Smooth muscle cell (in vitro differentiated cells): ENCODE measurements at regions not wholly inside any gene's neighbourhood (a gene's known extent, or its start where the extent isn't known, plus 50 kb on each side); places are given as distances from the start of the nearest gene placed in this dataset.

ENCODE experiments used
- DNase-seq: peaks from one replicate; lab custom pipeline; 2025; ENCODE audit not compliant: unreplicated experiment; lab: John Stamatoyannopoulos, UW
- H2AFZ ChIP-seq: fragments of 200-600 bp; sonication (generic); 2 replicates; pipeline ENCODE4 v1.6.0; 2016; ENCODE audit warnings: antibody characterized with exemption, low read depth, mild to moderate bottlenecking
- H3F3A ChIP-seq: fragments of 200-600 bp; sonication (generic); 2 replicates; pipeline ENCODE4 v1.6.0; 2017; ENCODE audit warnings: antibody characterized with exemption, low read depth
- H3K27ac ChIP-seq: fragments of 200-600 bp; sonication (generic); 2 replicates; pipeline ENCODE4 v1.5.1; 2016; ENCODE audit warnings: low read depth, mild to moderate bottlenecking
- H3K27me3 ChIP-seq: fragments of 200-600 bp; sonication (generic); 2 replicates; pipeline ENCODE4 v1.6.1; 2016; ENCODE audit warnings: low read depth, mild to moderate bottlenecking
- H3K36me3 ChIP-seq: fragments of 200-600 bp; sonication (generic); 2 replicates; pipeline ENCODE4 v1.5.1; 2016; ENCODE audit warnings: low read depth
- H3K4me1 ChIP-seq: fragments of 200-600 bp; sonication (generic); 2 replicates; pipeline ENCODE4 v1.5.1; 2016; ENCODE audit warnings: low read depth
- H3K4me2 ChIP-seq: fragments of 200-600 bp; sonication (generic); 2 replicates; pipeline ENCODE4 v1.6.0; 2016; ENCODE audit warnings: mild to moderate bottlenecking
- H3K4me3 ChIP-seq: fragments of 200-600 bp; sonication (generic); 2 replicates; pipeline ENCODE4 v1.5.1; 2016; ENCODE audit warnings: mild to moderate bottlenecking
- H3K79me2 ChIP-seq: fragments of 200-600 bp; sonication (generic); 2 replicates; pipeline ENCODE4 v1.6.0; 2016; ENCODE audit warnings: low read depth, mild to moderate bottlenecking
- H3K9ac ChIP-seq: fragments of 200-600 bp; sonication (generic); 2 replicates; pipeline ENCODE4 v1.6.0; 2016; ENCODE audit warnings: low read depth
- H3K9me3 ChIP-seq: fragments of 200-600 bp; sonication (generic); replicated peaks from 2 replicates; pipeline ENCODE4 v1.5.1; 2016; ENCODE audit warnings: low read depth
- H4K20me1 ChIP-seq: fragments of 200-600 bp; sonication (generic); 2 replicates; pipeline ENCODE4 v1.6.0; 2016; ENCODE audit warnings: low read depth
- WGBS: methylation state at CpG from one replicate; pipeline ENCODE4 v1.1.7; 2016; ENCODE audit warnings: low lambda C conversion rate; 5-methylcytosine and 5-hydroxymethylcytosine counted together
- TF ChIP-seq, protein P1 (sequence below): fragments of 200-600 bp; sonication (generic); IDR thresholded peaks from 2 replicates; pipeline ENCODE4 v1.5.1; 2017; ENCODE audit warnings: borderline replicate concordance, mild to moderate bottlenecking, antibody characterized with exemption; ENCODE audit not compliant: insufficient read depth, poor library complexity, severe bottlenecking

- Histone ChIP-seq H3F3A (no peaks in the 10 kb centered on the region), H3K9me3 (no peaks in the 10 kb centered on the region), H3K27ac (no peak overlapping the region), H3K9ac (no peak overlapping the region), H3K36me3 (no peaks in the 10 kb centered on the region), H4K20me1 (no peaks in the 10 kb centered on the region), H3K4me1 (no peaks in the 10 kb centered on the region), H3K4me2 (no peak overlapping the region), H3K79me2 (no peaks in the 10 kb centered on the region), H3K27me3 (no peaks in the 10 kb centered on the region), H2AFZ (no peak overlapping the region), H3K4me3 (no peak overlapping the region)
- TF ChIP-seq, protein P1, sequence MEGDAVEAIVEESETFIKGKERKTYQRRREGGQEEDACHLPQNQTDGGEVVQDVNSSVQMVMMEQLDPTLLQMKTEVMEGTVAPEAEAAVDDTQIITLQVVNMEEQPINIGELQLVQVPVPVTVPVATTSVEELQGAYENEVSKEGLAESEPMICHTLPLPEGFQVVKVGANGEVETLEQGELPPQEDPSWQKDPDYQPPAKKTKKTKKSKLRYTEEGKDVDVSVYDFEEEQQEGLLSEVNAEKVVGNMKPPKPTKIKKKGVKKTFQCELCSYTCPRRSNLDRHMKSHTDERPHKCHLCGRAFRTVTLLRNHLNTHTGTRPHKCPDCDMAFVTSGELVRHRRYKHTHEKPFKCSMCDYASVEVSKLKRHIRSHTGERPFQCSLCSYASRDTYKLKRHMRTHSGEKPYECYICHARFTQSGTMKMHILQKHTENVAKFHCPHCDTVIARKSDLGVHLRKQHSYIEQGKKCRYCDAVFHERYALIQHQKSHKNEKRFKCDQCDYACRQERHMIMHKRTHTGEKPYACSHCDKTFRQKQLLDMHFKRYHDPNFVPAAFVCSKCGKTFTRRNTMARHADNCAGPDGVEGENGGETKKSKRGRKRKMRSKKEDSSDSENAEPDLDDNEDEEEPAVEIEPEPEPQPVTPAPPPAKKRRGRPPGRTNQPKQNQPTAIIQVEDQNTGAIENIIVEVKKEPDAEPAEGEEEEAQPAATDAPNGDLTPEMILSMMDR, result no peak
- 100% methylated on average over 1 of the region's 1 CpG for WGBS
- DNase-seq, result no peak
Measured at GRCh38 chr3:30188713-30189112, 417.7 kb upstream of the TGFBR2 start.

DNA sequence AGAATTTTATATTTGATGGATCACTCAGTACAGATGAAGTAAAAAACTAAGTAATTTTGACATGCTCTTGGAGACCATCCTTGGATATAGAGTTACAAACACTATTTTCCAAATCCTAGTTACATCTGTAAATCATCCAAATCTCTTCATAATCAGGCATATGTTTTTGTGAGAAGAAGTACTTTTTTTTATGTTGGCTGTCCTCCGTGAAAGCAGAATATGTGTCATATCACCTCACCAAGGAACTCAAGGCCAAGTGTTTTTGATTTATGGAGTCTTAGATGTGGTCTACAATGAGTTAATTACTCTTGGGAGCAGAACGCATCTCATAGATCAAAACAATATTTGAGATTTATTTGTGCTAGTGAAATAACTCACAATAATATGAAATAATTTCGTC lies 416.5 kb upstream of the TGFBR2 start:
- no peak overlapping the region for H3K27ac ChIP-seq
- TF ChIP-seq, protein P1, result no peak
- H3K9me3 ChIP-seq, result no peaks in the 10 kb centered on the region
- no peak overlapping the region for H3K4me3 ChIP-seq
- H3K4me2 ChIP-seq, result no peak overlapping the region
- 87% methylated on average over 3 of the region's 3 CpGs for WGBS
- H3K9ac ChIP-seq, result no peak overlapping the region
- no peaks in the 10 kb centered on the region for H3K79me2 ChIP-seq
- no peaks in the 10 kb centered on the region for H4K20me1 ChIP-seq
- no peaks in the 10 kb centered on the region for H3K27me3 ChIP-seq
- no peaks in the 10 kb centered on the region for H3K36me3 ChIP-seq
- H2AFZ ChIP-seq, result no peak overlapping the region
- H3K4me1 ChIP-seq, result no peaks in the 10 kb centered on the region
- no peak for DNase-seq
- H3F3A ChIP-seq, result no peaks in the 10 kb centered on the region

DNA sequence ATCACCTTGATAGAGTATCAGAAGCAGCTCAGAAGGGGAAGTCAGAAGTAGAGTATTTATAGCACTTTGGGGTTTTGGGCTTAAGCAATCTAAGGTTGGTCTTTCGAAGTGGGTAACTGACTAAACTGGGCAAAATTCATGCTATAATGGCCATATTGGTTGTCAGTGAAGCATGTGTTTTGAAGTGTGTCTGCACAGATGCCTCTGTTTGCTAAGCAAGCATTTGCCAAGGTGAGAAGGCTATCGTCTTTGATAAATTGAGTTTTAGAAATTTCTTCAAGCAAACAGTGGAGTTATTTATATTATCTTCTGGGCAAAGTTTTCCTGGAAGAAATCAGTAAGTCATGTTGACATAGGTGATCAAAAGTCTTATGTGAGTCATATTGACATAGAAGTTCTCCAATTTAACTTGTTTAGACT lies 412.8 kb upstream of the TGFBR2 start:
- no peaks in the 10 kb centered on the region for H3K79me2 ChIP-seq
- no peak overlapping the region for H3K9ac ChIP-seq
- no peaks in the 10 kb centered on the region for H3K36me3 ChIP-seq
- no peaks in the 10 kb centered on the region for H3K9me3 ChIP-seq
- H2AFZ ChIP-seq, result no peak overlapping the region
- no peaks in the 10 kb centered on the region for H3K4me1 ChIP-seq
- TF ChIP-seq, protein P1, result no peak
- no peaks in the 10 kb centered on the region for H4K20me1 ChIP-seq
- no peaks in the 10 kb centered on the region for H3K27me3 ChIP-seq
- 65% methylated on average over 2 of the region's 2 CpGs for WGBS
- H3K27ac ChIP-seq, result no peak overlapping the region
- DNase-seq, result no peak
- peaks cover 8% of the 10 kb centered on the region for H3F3A ChIP-seq
- H3K4me3 ChIP-seq, result no peak overlapping the region
- H3K4me2 ChIP-seq, result no peak overlapping the region

- H3K36me3 ChIP-seq, result no peaks in the 10 kb centered on the region
- no peaks in the 10 kb centered on the region for H3K9me3 ChIP-seq
- H3F3A ChIP-seq, result peaks cover 8% of the 10 kb centered on the region
- H3K9ac ChIP-seq, result no peak overlapping the region
- no peaks in the 10 kb centered on the region for H3K79me2 ChIP-seq
- no peaks in the 10 kb centered on the region for H3K27me3 ChIP-seq
- no peak overlapping the region for H3K27ac ChIP-seq
- DNase-seq, result no peak
- H3K4me2 ChIP-seq, result no peak overlapping the region
- no peaks in the 10 kb centered on the region for H3K4me1 ChIP-seq
- H4K20me1 ChIP-seq, result no peaks in the 10 kb centered on the region
- WGBS, result 92% methylated on average over 2 of the region's 2 CpGs
- no peak overlapping the region for H2AFZ ChIP-seq
- TF ChIP-seq, protein P1, result no peak
- no peak overlapping the region for H3K4me3 ChIP-seq
Measured at GRCh38 chr3:30195352-30195751, 411.0 kb upstream of the TGFBR2 start.
